ENCODE measurements at regions not wholly inside any gene's neighbourhood (a gene's known extent, or its start where the extent isn't known, plus 50 kb on each side); places are given as distances from the start of the nearest gene placed in this dataset.

- TF ChIP-seq POLR2A (IDR thresholded peaks at IDR 0.05) = no peak
- TF ChIP-seq, protein P1, sequence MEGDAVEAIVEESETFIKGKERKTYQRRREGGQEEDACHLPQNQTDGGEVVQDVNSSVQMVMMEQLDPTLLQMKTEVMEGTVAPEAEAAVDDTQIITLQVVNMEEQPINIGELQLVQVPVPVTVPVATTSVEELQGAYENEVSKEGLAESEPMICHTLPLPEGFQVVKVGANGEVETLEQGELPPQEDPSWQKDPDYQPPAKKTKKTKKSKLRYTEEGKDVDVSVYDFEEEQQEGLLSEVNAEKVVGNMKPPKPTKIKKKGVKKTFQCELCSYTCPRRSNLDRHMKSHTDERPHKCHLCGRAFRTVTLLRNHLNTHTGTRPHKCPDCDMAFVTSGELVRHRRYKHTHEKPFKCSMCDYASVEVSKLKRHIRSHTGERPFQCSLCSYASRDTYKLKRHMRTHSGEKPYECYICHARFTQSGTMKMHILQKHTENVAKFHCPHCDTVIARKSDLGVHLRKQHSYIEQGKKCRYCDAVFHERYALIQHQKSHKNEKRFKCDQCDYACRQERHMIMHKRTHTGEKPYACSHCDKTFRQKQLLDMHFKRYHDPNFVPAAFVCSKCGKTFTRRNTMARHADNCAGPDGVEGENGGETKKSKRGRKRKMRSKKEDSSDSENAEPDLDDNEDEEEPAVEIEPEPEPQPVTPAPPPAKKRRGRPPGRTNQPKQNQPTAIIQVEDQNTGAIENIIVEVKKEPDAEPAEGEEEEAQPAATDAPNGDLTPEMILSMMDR (IDR thresholded peaks at IDR 0.05) = no peak
Measured at GRCh38 chr18:55166260-55166598, 207.0 kb upstream of the CCDC68 start.

Measured in body of pancreas (tissue), 4 donors.